Pancreas (tissue), 10 donors: ENCODE measurements at regions not wholly inside any gene's neighbourhood (a gene's known extent, or its start where the extent isn't known, plus 50 kb on each side); places are given as distances from the start of the nearest gene placed in this dataset.

Source experiments
- ATAC-seq, 4 donors: fragments of 200-7000 bp; cut with Tn5 transposase; one replicate each; pipeline versions ENCODE4 v1.8.0 to v1.9.1; 2020; ENCODE audit warnings: mild to moderate bottlenecking in 4 of 4, moderate library complexity in 4 of 4
- DNase-seq, 6 donors: peaks; one replicate each; pipeline ENCODE4 v3.0.0-alpha.2; 2020
- FAIRE-seq: peaks from 2 replicates; lab custom pipeline; 2012; peaks lifted over from hg19 to GRCh38; lab: Jason Lieb, UNC
- H3K27ac ChIP-seq, 4 donors: fragments of 200-600 bp; sonication (generic); 1 replicate in 3 of 4; 2 replicates in 1 of 4; pipeline versions ENCODE4 v1.5.0 to v1.8.0; 2020
- H3K27me3 ChIP-seq, 4 donors: fragments of 200-600 bp; one replicate each; pipeline ENCODE4 v1.8.0; 2021
- H3K36me3 ChIP-seq, 3 donors: fragments of 200-600 bp; sonication (generic) in 1 of 3; one replicate each; pipeline versions ENCODE4 v1.5.0 to v1.8.0; 2020 to 2021
- H3K4me1 ChIP-seq, 3 donors: fragments of 200-600 bp; one replicate each; pipeline ENCODE4 v1.8.0; 2021
- H3K4me3 ChIP-seq, 4 donors: fragments of 200-600 bp; sonication (generic) in 2 of 4; one replicate each; pipeline versions ENCODE4 v1.5.0 to v1.8.0; 2020 to 2021
- H3K9me3 ChIP-seq, 4 donors: fragments of 200-600 bp; one replicate each; pipeline ENCODE4 v1.8.0; 2021
- CTCF ChIP-seq, 4 donors: fragments of 200-600 bp; sonication (generic) in 3 of 4; IDR thresholded peaks; one replicate each; pipeline versions ENCODE4 v1.5.0 to v1.8.0; 2021; ENCODE audit warnings: antibody characterized with exemption in 4 of 4
- WGBS, 2 donors: extraction: QIAGEN DNeasy Blood & Tissue Kit; methylation state at CpG; one replicate each; pipeline ENCODE4 v1.1.7; 2013; 5-methylcytosine and 5-hydroxymethylcytosine counted together
- intact Hi-C, 3 donors: fragments of 100-400 bp; cut with DNase I; formaldehyde crosslinking; loops; one replicate each; pipeline versions ENCODE4 v1.11.1 to v1.14.2; 2022
- donor health status: healthy with polysubstance abuse.
- donor health status: DM: no; HTN: no; CAD: no; lungs with moderate emphysema.
- donor health status: DM: no; HTN: no; CAD: no.
- donor health status: control.
- donor health status: control.
- donor health status: Bipolar disorder and iron deficiency.
- donor health status: DM: yes; HTN: yes; CAD: no.
- donor health status: DM: no; HTN: no; CAD: no.
- donor health status: DM: no; HTN: no; CAD: no.
- donor health status: DM: yes; HTN: yes; CAD: no.

DNA sequence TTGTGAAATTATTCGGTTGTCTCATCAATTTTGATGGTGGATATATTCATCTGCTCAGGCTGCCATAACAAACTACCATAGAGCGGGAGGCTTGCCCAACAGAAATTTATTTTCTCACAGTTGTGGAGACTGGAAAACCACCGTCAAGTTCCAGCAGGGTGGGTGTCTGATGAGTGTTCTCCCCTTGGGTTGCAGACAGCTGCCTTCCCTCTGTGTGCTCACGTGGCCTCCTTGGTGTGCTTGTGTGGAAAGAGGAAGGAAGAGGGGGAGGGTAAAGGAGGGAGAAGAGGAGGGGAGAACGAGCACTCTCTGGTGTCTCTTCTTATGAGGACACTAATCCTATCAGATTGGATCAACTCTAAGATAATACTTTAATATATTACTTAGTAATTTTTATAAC, 123.8 kb upstream of the TEX13D start:
- no peak for TF ChIP-seq CTCF (IDR thresholded peaks at IDR 0.05)
- no peak overlapping the region for H3K4me3 ChIP-seq
- no peaks in the 10 kb centered on the region for H3K36me3 ChIP-seq
- peaks cover 0 to 4% (median 0%) of the 10 kb centered on the region in 4 donors for H3K27me3 ChIP-seq
- no peaks in the 10 kb centered on the region for H3K9me3 ChIP-seq
- no peaks in the 10 kb centered on the region for H3K4me1 ChIP-seq
- ATAC-seq, result peak in 2 of 4 donors; percentile 30 to 37
- WGBS, 2 donors, result 56 to 69% methylated on average over 5 of the region's 5 CpGs
- no peak overlapping the region for H3K27ac ChIP-seq
- no peak for DNase-seq
- intact Hi-C loops, result no loop called here
- FAIRE-seq, result no peak

- H3K4me3 ChIP-seq, result no peak overlapping the region
- H3K36me3 ChIP-seq, result no peaks in the 10 kb centered on the region
- ATAC-seq (peak in 1 of 4 donors; percentile 28), DNase-seq (no peak), FAIRE-seq (no peak)
- intact Hi-C loops, result no loop called here
- TF ChIP-seq CTCF (IDR thresholded peaks at IDR 0.05), result no peak
- H3K9me3 ChIP-seq, result no peaks in the 10 kb centered on the region
- no peak overlapping the region for H3K27ac ChIP-seq
- H3K4me1 ChIP-seq, result no peaks in the 10 kb centered on the region
- 31 to 48% methylated on average over 6 of the region's 6 CpGs for WGBS, 2 donors
- peaks cover 0 to 4% (median 0%) of the 10 kb centered on the region in 4 donors for H3K27me3 ChIP-seq
Measured at GRCh38 chrX:124209792-124210576, 122.5 kb upstream of the TEX13D start.

DNA sequence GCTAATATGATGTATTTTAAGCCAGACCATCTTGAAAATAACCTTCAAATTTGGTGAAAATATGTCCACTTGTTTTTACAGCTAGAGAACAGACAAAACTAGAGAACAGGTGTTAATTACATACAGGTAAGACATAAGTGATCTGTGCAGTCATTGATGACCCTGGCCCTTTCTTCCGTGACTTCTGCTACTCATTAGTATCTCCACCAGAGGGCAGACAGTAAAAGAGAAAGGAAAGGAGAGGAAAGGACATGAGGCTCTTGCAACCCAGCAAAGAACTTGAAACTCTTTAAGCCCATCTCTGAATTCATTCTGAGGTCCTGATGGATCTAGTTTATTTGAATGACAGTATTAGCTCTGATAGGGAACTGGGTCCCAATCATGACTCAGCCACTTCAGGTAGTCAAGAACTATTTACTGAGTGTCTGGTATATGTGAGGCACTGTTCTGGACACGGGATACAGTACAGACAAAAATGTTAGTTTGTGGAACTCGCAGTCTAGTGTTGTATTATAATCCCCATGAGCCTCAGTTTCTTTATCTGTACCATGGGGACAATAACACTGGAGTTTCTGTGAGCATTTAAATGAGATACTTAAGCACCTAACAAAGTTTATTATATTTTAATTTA, 121.0 kb upstream of the TEX13D start:
- no peak overlapping the region for H3K27ac ChIP-seq
- 53 to 56% methylated on average over 3 of the region's 3 CpGs for WGBS, 2 donors
- DNase-seq, result no peak
- no peaks in the 10 kb centered on the region for H3K36me3 ChIP-seq
- TF ChIP-seq CTCF (IDR thresholded peaks at IDR 0.05), result peak in 3 of 4 donors; percentile 28 to 34 (median 30)
- no peaks in the 10 kb centered on the region for H3K9me3 ChIP-seq
- intact Hi-C loops, result no loop called here
- no peak for FAIRE-seq
- ATAC-seq, result peak in 3 of 4 donors; percentile 63 to 66 (median 63)
- no peaks in the 10 kb centered on the region for H3K4me1 ChIP-seq
- no peak overlapping the region for H3K4me3 ChIP-seq
- no peaks in the 10 kb centered on the region for H3K27me3 ChIP-seq

GRCh38 chrX:124212622-124213021, 119.8 kb upstream of the TEX13D start:
- Histone ChIP-seq H3K27me3 (no peaks in the 10 kb centered on the region), H3K9me3 (no peaks in the 10 kb centered on the region), H3K36me3 (no peaks in the 10 kb centered on the region), H3K27ac (no peak overlapping the region), H3K4me1 (no peaks in the 10 kb centered on the region), H3K4me3 (no peak overlapping the region)
- intact Hi-C loops, result no loop called here
- WGBS, 2 donors, result 64 to 68% methylated on average over 3 of the region's 3 CpGs
- no peak for FAIRE-seq
- no peak for DNase-seq
- no peak for TF ChIP-seq CTCF (IDR thresholded peaks at IDR 0.05)
- no peak for ATAC-seq

GRCh38 chrX:124215786-124216185, 116.7 kb upstream of the TEX13D start:
- Histone ChIP-seq H3K4me1 (no peaks in the 10 kb centered on the region), H3K27ac (no peak overlapping the region), H3K4me3 (no peak overlapping the region), H3K9me3 (no peaks in the 10 kb centered on the region), H3K27me3 (no peaks in the 10 kb centered on the region), H3K36me3 (no peaks in the 10 kb centered on the region)
- no peak for ATAC-seq
- no peak for FAIRE-seq
- 89 to 91% methylated on average over 4 of the region's 4 CpGs for WGBS, 2 donors
- DNase-seq, result no peak
- no peak for TF ChIP-seq CTCF (IDR thresholded peaks at IDR 0.05)
- intact Hi-C loops, result no loop called here
